ENCODE measurements at regions not wholly inside any gene's neighbourhood (a gene's known extent, or its start where the extent isn't known, plus 50 kb on each side); places are given as distances from the start of the nearest gene placed in this dataset.

- H3K4me3 ChIP-seq, result no peak overlapping the region
- RAD21 ChIA-PET (ENCODE audit: unreplicated experiment), result no interaction called here
- POLR2A ChIA-PET, result no interaction called here
- TF ChIP-seq CHD4 (IDR thresholded peaks at IDR 0.05), result no peak
- no peak for TF ChIP-seq FOXK2 (IDR thresholded peaks at IDR 0.05)
- no peak for TF ChIP-seq BRCA1 (IDR thresholded peaks at IDR 0.05; ENCODE audit: low read depth, low read length)
- no peak for TF ChIP-seq YBX1 (IDR thresholded peaks at IDR 0.05)
- TF ChIP-seq TCF12 (IDR thresholded peaks at IDR 0.05; ENCODE audit: low read depth, low read length), result no peak
- no peak for TF ChIP-seq LARP7 (IDR thresholded peaks at IDR 0.05)
- no peak for TF ChIP-seq KAT2A (conservative IDR thresholded peaks at IDR 0.05; ENCODE audit: control insufficient read depth, low read depth, low read length)
- no peak for TF ChIP-seq ZNF274 (IDR thresholded peaks at IDR 0.05; ENCODE audit: insufficient read depth, insufficient read length)
- TF ChIP-seq E2F4 (IDR thresholded peaks at IDR 0.05; ENCODE audit: low read depth, low read length), result no peak
- TF ChIP-seq RBBP5 (conservative IDR thresholded peaks at IDR 0.05), result no peak
- no peak for FAIRE-seq
- CTCF ChIA-PET, result no interaction called here
- H3K9me3 ChIP-seq (replicated peaks; ENCODE audit: control insufficient read depth, insufficient read depth, low read length), result no peaks in the 10 kb centered on the region
- no TSS peak for BruUV-seq (replicated peaks)
- DNase-seq (ENCODE audit: low read depth, low spot score), result no peak
- H3K36me3 ChIP-seq (ENCODE audit: control insufficient read depth in 2 of 2, insufficient read depth in 2 of 2, low read length in 1 of 2), result no peaks in the 10 kb centered on the region
- H3K4me1 ChIP-seq (ENCODE audit: control insufficient read depth, insufficient read depth, low read length), result no peaks in the 10 kb centered on the region
- SMC1A ChIA-PET (ENCODE audit: uncharacterized antibody, unreplicated experiment), result no interaction called here
- H3K27me3 ChIP-seq (replicated peaks in 1 of 2; ENCODE audit: control insufficient read depth in 2 of 2, insufficient read depth in 2 of 2, low read length in 1 of 2), result no peaks in the 10 kb centered on the region
- in situ Hi-C loops (cut with MboI), result no loop called here
- no peak overlapping the region for H3K27ac ChIP-seq (ENCODE audit: control insufficient read depth, insufficient read depth)
- H3K79me2 ChIP-seq (ENCODE audit: control insufficient read depth, insufficient read depth, low read length), result no peaks in the 10 kb centered on the region
- intact Hi-C loops (cut with micrococcal nuclease; ENCODE audit: unreplicated experiment), result no loop called here
- ATAC-seq, result no peak
- H3K9ac ChIP-seq (ENCODE audit: control insufficient read depth, insufficient read depth, low read length), result no peak overlapping the region
- H4K20me1 ChIP-seq (ENCODE audit: control insufficient read depth, insufficient read depth), result no peaks in the 10 kb centered on the region
- 33% methylated on average over 2 of the region's 2 CpGs for WGBS (ENCODE audit: insufficient coverage, insufficient replicate concordance, low lambda C conversion rate, missing lambda C conversion rate)
- H2AFZ ChIP-seq (ENCODE audit: control insufficient read depth, low read depth, low read length), result no peak overlapping the region
- H3K4me2 ChIP-seq (ENCODE audit: control insufficient read depth, insufficient read depth), result no peak overlapping the region
These were observed 84.9 kb upstream of the HMGCLL1 start for GRCh38 chr6:55663914-55664313.

GRCh38 chr6:55659304-55659703, 80.3 kb upstream of the HMGCLL1 start:
- 26% methylated on average over 3 of the region's 3 CpGs for WGBS (ENCODE audit: insufficient coverage, insufficient replicate concordance, low lambda C conversion rate, missing lambda C conversion rate)
- no TSS peak for BruUV-seq (replicated peaks)
- H4K20me1 ChIP-seq (ENCODE audit: control insufficient read depth, insufficient read depth), result no peaks in the 10 kb centered on the region
- ChIA-PET RAD21 (ENCODE audit: unreplicated experiment) (no interaction called here), SMC1A (ENCODE audit: uncharacterized antibody, unreplicated experiment) (no interaction called here), CTCF (interaction anchor here (0.6 kb wide), 1 partner anchor 92 kb away, joined by 3 read pairs; no protein-coding TSS in a partner anchor), POLR2A (no interaction called here)
- no peak overlapping the region for H3K4me2 ChIP-seq (ENCODE audit: control insufficient read depth, insufficient read depth)
- no peak overlapping the region for H3K4me3 ChIP-seq
- ATAC-seq (no peak), DNase-seq (ENCODE audit: low read depth, low spot score) (no peak), FAIRE-seq (no peak)
- H3K9me3 ChIP-seq (replicated peaks; ENCODE audit: control insufficient read depth, insufficient read depth, low read length), result no peaks in the 10 kb centered on the region
- H2AFZ ChIP-seq (ENCODE audit: control insufficient read depth, low read depth, low read length), result no peak overlapping the region
- no peaks in the 10 kb centered on the region for H3K79me2 ChIP-seq (ENCODE audit: control insufficient read depth, insufficient read depth, low read length)
- no peaks in the 10 kb centered on the region for H3K27me3 ChIP-seq (replicated peaks in 1 of 2; ENCODE audit: control insufficient read depth in 2 of 2, insufficient read depth in 2 of 2, low read length in 1 of 2)
- no peaks in the 10 kb centered on the region for H3K4me1 ChIP-seq (ENCODE audit: control insufficient read depth, insufficient read depth, low read length)
- H3K9ac ChIP-seq (ENCODE audit: control insufficient read depth, insufficient read depth, low read length), result no peak overlapping the region
- H3K27ac ChIP-seq (ENCODE audit: control insufficient read depth, insufficient read depth), result no peak overlapping the region
- H3K36me3 ChIP-seq (ENCODE audit: control insufficient read depth in 2 of 2, insufficient read depth in 2 of 2, low read length in 1 of 2), result no peaks in the 10 kb centered on the region
- intact Hi-C loops (cut with micrococcal nuclease; ENCODE audit: unreplicated experiment), result no loop called here
- in situ Hi-C loops (cut with MboI), result no loop called here
- TF ChIP-seq TBL1XR1 (IDR thresholded peaks at IDR 0.05; ENCODE audit: low read depth, low read length), result no peak
- no peak for TF ChIP-seq PRDM15 (CRISPR knock-in tag; IDR thresholded peaks at IDR 0.05)
- no peak for TF ChIP-seq SREBF1 (IDR thresholded peaks at IDR 0.05; ENCODE audit: low read length)
- TF ChIP-seq CEBPB (IDR thresholded peaks at IDR 0.05; ENCODE audit: borderline replicate concordance in 1 of 2, low read depth in 2 of 2, low read length in 2 of 2), result no peak
- no peak for TF ChIP-seq FOS (IDR thresholded peaks at IDR 0.05; ENCODE audit: borderline replicate concordance, extremely low read depth, insufficient read length)
- TF ChIP-seq RELA (IDR thresholded peaks at IDR 0.05; ENCODE audit: borderline replicate concordance, partially characterized antibody), result no peak
- no peak for TF ChIP-seq HCFC1 (IDR thresholded peaks at IDR 0.05; ENCODE audit: low read length)

Data from GM12878 (cell line).